ENCODE measurements at regions not wholly inside any gene's neighbourhood (a gene's known extent, or its start where the extent isn't known, plus 50 kb on each side); places are given as distances from the start of the nearest gene placed in this dataset.

GRCh38 chr18:61216051-61216450, 117.2 kb upstream of the CDH20 start:
- DNase-seq (ENCODE audit: low read depth), result no peak
- no peak overlapping the region for H3K4me3 ChIP-seq (ENCODE audit: low read depth, low read length)
- TF ChIP-seq CTCF (IDR thresholded peaks at IDR 0.05; ENCODE audit: insufficient read depth, low read depth, low read length, missing control alignments), result no peak

GRCh38 chr18:61222206-61222605, 111.0 kb upstream of the CDH20 start:
- H3K4me3 ChIP-seq (ENCODE audit: low read depth, low read length), result no peak overlapping the region
- no peak for DNase-seq (ENCODE audit: low read depth)
- TF ChIP-seq CTCF (IDR thresholded peaks at IDR 0.05; ENCODE audit: insufficient read depth, low read depth, low read length, missing control alignments), result no peak

- DNase-seq (ENCODE audit: low read depth), result no peak
- no peak for TF ChIP-seq CTCF (IDR thresholded peaks at IDR 0.05; ENCODE audit: insufficient read depth, low read depth, low read length, missing control alignments)
- no peak overlapping the region for H3K4me3 ChIP-seq (ENCODE audit: low read depth, low read length)
Observed at GRCh38 chr18:61225336-61225735, 107.9 kb upstream of the CDH20 start.

- DNase-seq (ENCODE audit: low read depth), result no peak
- H3K4me3 ChIP-seq (ENCODE audit: low read depth, low read length), result no peak overlapping the region
- no peak for TF ChIP-seq CTCF (IDR thresholded peaks at IDR 0.05; ENCODE audit: insufficient read depth, low read depth, low read length, missing control alignments)
Observed at GRCh38 chr18:61236356-61237057, 96.7 kb upstream of the CDH20 start.

- TF ChIP-seq CTCF (IDR thresholded peaks at IDR 0.05; ENCODE audit: insufficient read depth, low read depth, low read length, missing control alignments), result no peak
- no peak for DNase-seq (ENCODE audit: low read depth)
- no peak overlapping the region for H3K4me3 ChIP-seq (ENCODE audit: low read depth, low read length)
Observed at GRCh38 chr18:61237529-61237928, 95.7 kb upstream of the CDH20 start.

GRCh38 chr18:61239051-61239450, 94.2 kb upstream of the CDH20 start:
- DNase-seq (ENCODE audit: low read depth), result no peak

More at GRCh38 chr18:61239051-61239450, 94.2 kb upstream of the CDH20 start:
- no peak for TF ChIP-seq CTCF (IDR thresholded peaks at IDR 0.05; ENCODE audit: insufficient read depth, low read depth, low read length, missing control alignments)
- H3K4me3 ChIP-seq (ENCODE audit: low read depth, low read length), result no peak overlapping the region
